ENCODE measurements at regions not wholly inside any gene's neighbourhood (a gene's known extent, or its start where the extent isn't known, plus 50 kb on each side); places are given as distances from the start of the nearest gene placed in this dataset.

GRCh38 chr1:234721476-234722269, 111.7 kb upstream of the IRF2BP2 start:
- no peak for DNase-seq (ENCODE audit: low spot score)

GRCh38 chr1:234720709-234721441, 110.9 kb upstream of the IRF2BP2 start:
- no peak for DNase-seq (ENCODE audit: low spot score)

- no peak for DNase-seq (ENCODE audit: low spot score)
Observed at GRCh38 chr1:234719454-234720251, 109.7 kb upstream of the IRF2BP2 start.

- no peak for DNase-seq (ENCODE audit: low spot score)
Observed at GRCh38 chr1:234718496-234719453, 108.8 kb upstream of the IRF2BP2 start.

GRCh38 chr1:234716908-234717375, 107.0 kb upstream of the IRF2BP2 start:
- no peak for DNase-seq (ENCODE audit: low spot score)

- DNase-seq (ENCODE audit: low spot score) = no peak
Observed at GRCh38 chr1:234715252-234716014, 105.5 kb upstream of the IRF2BP2 start.

GRCh38 chr1:234713859-234714258, 103.9 kb upstream of the IRF2BP2 start:
- DNase-seq (ENCODE audit: low spot score) = no peak

- DNase-seq (ENCODE audit: low spot score) = no peak
Observed at GRCh38 chr1:234713440-234713839, 103.5 kb upstream of the IRF2BP2 start.

- no peak for DNase-seq (ENCODE audit: low spot score)
Observed at GRCh38 chr1:234712891-234713305, 102.9 kb upstream of the IRF2BP2 start.

GRCh38 chr1:234710936-234711724, 101.2 kb upstream of the IRF2BP2 start:
- DNase-seq (ENCODE audit: low spot score) = peak; percentile 56

- DNase-seq (ENCODE audit: low spot score) = no peak
Observed at GRCh38 chr1:234710381-234710780, 100.4 kb upstream of the IRF2BP2 start.

- no peak for DNase-seq (ENCODE audit: low spot score)
Observed at GRCh38 chr1:234709473-234710228, 99.7 kb upstream of the IRF2BP2 start.

- no peak for DNase-seq (ENCODE audit: low spot score)
Observed at GRCh38 chr1:234708700-234709395, 98.9 kb upstream of the IRF2BP2 start.

- DNase-seq (ENCODE audit: low spot score) = no peak
Observed at GRCh38 chr1:234707641-234708040, 97.7 kb upstream of the IRF2BP2 start.

- no peak for DNase-seq (ENCODE audit: low spot score)
Observed at GRCh38 chr1:234706931-234707330, 97.0 kb upstream of the IRF2BP2 start.

- DNase-seq (ENCODE audit: low spot score) = no peak
Observed at GRCh38 chr1:234706199-234706598, 96.2 kb upstream of the IRF2BP2 start.

GRCh38 chr1:234705615-234706014, 95.6 kb upstream of the IRF2BP2 start:
- no peak for DNase-seq (ENCODE audit: low spot score)

Measured in A172 (cell line).